HG02759 (cell line): ENCODE measurements at regions not wholly inside any gene's neighbourhood (a gene's known extent, or its start where the extent isn't known, plus 50 kb on each side); places are given as distances from the start of the nearest gene placed in this dataset.

Source experiments
- ATAC-seq: cut with Tn5 transposase; IDR thresholded peaks from one replicate; pipeline ENCODE4 v1.9.1; 2021; ENCODE audit warnings: mild to moderate bottlenecking, moderate library complexity; ENCODE audit not compliant: unreplicated experiment

- no peak for ATAC-seq
Measured at GRCh38 chr3:72224804-72225509, 440.0 kb upstream of the PROK2 start.

- no peak for ATAC-seq
Measured at GRCh38 chr3:72223628-72224027, 438.7 kb upstream of the PROK2 start.

- no peak for ATAC-seq
Measured at GRCh38 chr3:72223116-72223515, 438.2 kb upstream of the PROK2 start.

GRCh38 chr3:72222410-72222809, 437.5 kb upstream of the PROK2 start:
- no peak for ATAC-seq

GRCh38 chr3:72220946-72221345, 436.0 kb upstream of the PROK2 start:
- no peak for ATAC-seq

- ATAC-seq, result no peak
Measured at GRCh38 chr3:72219752-72220151, 434.8 kb upstream of the PROK2 start.

GRCh38 chr3:72217570-72217969, 432.6 kb upstream of the PROK2 start:
- ATAC-seq, result no peak

GRCh38 chr3:72214066-72214951, 429.4 kb upstream of the PROK2 start:
- ATAC-seq, result no peak

GRCh38 chr3:72213296-72214065, 428.5 kb upstream of the PROK2 start:
- ATAC-seq, result no peak

GRCh38 chr3:72212396-72212795, 427.4 kb upstream of the PROK2 start:
- no peak for ATAC-seq

GRCh38 chr3:72210261-72210660, 425.3 kb upstream of the PROK2 start:
- no peak for ATAC-seq

GRCh38 chr3:72205297-72205826, 420.4 kb upstream of the PROK2 start:
- no peak for ATAC-seq

GRCh38 chr3:72204452-72204851, 419.5 kb upstream of the PROK2 start:
- no peak for ATAC-seq

GRCh38 chr3:72203613-72204349, 418.8 kb upstream of the PROK2 start:
- no peak for ATAC-seq

GRCh38 chr3:72203105-72203504, 418.2 kb upstream of the PROK2 start:
- no peak for ATAC-seq

GRCh38 chr3:72200332-72200731, 415.4 kb upstream of the PROK2 start:
- no peak for ATAC-seq

GRCh38 chr3:72199530-72199929, 414.6 kb upstream of the PROK2 start:
- ATAC-seq, result no peak

GRCh38 chr3:72196377-72196929, 411.5 kb upstream of the PROK2 start:
- no peak for ATAC-seq

GRCh38 chr3:72195895-72196294, 410.9 kb upstream of the PROK2 start:
- ATAC-seq, result no peak

GRCh38 chr3:72194458-72194857, 409.5 kb upstream of the PROK2 start:
- no peak for ATAC-seq
